ENCODE measurements at regions not wholly inside any gene's neighbourhood (a gene's known extent, or its start where the extent isn't known, plus 50 kb on each side); places are given as distances from the start of the nearest gene placed in this dataset.
A peak's percentile ranks its signal among the peaks of the same experiment; 100 is the strongest.

GRCh38 chr7:46352004-46352954 lies 431.2 kb upstream of the IGFBP3 start:
- peak in 3 of 4 experiments; percentile 47 to 76 (median 61) for TF ChIP-seq CTCF (IDR thresholded peaks at IDR 0.05)
- no peak for TF ChIP-seq POLR2A (IDR thresholded peaks at IDR 0.05)
